NCI-H1436 treated with DMSO at 0.1 percent for 48 hours (cell line): ENCODE measurements at regions not wholly inside any gene's neighbourhood (a gene's known extent, or its start where the extent isn't known, plus 50 kb on each side); places are given as distances from the start of the nearest gene placed in this dataset.

Experiments used
- DNase-seq: peaks from one replicate; lab custom pipeline; 2025; lab: John Stamatoyannopoulos, UW

DNA sequence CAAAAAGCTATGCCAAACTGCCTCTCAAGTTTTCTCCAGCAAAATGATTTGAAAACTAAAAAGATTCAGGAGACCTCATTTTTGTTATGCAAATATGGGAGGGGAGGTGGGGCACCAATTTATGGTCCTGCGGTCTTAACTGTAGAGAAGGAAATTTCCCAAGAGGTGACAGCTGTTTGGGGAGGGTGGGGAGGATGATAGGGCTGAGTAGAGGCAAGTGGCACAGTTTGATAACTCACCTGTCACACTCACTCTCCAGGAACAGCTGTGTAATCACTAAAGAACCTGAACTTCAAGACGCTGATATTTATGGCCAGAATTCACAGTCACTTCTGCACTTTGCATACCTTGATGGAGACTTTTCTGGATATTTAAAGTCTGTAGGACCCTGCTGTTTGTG, 232.9 kb upstream of the STARD13 start:
- no peak for DNase-seq

DNA sequence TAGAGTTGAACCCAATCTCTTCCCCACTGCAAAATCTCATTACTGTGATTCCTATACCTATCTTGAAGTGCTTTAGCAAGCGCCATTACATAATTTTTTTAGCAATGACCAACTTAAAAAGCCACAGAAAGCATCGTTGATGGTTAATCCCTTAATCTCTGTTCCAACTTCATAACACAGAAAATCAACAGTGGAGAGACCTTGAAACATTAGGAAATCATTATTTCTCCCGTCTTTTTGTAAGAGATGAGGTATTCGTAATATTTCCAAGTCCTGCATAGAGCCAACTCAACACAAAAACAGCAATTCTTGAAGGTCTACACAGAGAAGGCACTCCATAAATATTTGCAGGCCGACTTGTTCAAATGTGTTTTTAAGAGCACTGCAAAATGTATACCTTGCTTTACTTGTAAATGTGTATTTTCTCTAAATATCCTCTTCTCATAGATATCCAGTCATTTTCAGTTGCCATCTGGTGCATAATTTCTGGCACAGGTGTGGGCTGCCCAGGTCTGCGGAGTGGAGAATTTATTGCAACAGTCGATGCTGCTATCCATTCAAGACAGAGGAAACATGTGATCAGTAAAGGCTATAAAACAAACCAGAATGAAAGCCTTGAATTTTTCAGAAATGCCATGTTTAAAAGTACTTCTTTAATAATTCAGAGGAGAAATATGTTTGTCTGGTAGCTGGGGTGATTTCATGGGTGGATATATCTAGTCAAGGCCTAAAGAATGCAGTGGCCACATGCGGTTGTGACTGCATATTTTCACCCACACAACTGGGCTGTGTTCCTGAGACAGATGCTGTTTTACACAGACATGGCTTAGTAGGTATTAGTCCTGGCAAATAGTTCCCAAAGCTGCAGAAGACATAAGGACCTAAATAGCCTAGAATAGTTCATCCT, 234.3 kb upstream of the STARD13 start:
- no peak for DNase-seq

DNA sequence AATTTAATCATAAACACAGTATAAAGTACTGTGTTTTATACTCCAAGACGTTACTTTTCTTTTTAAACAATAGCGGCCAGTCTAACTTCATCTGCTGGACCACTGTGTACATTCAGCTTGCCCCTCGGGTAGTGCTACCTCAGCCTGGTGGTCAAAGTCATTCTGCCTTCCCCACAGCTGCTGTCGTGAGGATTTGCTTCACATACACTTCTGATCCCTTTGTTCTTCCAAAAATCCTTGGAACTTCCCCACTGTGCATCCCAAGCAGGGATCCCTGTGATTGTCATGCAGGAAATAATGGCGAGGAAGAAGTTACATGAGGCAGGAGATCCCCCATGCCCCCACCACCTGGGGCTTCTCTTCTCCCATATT, 234.9 kb upstream of the STARD13 start:
- no peak for DNase-seq

DNA sequence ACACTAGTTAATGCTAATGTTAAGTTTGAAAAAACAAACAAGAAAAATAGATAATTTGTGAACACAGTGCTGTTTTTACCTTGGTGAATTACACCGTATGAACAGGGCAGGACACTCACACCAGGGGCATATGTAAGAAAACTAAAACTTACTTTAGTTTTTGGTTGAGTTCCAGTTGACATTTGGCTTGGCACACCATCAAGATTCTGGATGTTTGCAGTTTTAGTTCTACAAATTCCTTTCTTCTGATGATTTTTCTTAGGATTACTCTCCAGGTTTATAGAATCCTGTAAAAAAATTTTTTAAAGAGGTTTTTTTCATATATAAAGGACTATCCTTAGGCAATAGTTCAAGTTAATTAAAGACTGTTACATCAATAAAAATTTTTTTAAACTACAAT, 238.5 kb upstream of the STARD13 start:
- DNase-seq, result no peak

DNA sequence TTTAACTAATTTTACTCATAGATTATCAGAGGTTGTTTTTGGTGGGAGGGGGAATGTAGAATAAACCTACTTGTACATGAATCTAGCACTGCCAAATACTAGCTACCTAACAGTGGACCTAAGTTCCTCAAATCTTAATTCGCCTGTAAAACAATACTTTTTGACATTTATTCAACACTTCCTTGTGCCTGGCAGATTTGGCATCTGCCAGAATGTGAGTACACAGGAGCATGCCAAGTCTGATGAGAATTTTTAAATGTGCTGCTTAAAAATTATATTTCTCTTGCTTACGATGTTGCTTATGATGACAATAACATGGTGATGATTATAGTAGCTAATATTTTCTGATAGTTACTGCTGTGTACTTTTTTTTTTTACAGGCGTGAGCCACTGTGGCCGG, 240.2 kb upstream of the STARD13 start:
- DNase-seq, result no peak

DNA sequence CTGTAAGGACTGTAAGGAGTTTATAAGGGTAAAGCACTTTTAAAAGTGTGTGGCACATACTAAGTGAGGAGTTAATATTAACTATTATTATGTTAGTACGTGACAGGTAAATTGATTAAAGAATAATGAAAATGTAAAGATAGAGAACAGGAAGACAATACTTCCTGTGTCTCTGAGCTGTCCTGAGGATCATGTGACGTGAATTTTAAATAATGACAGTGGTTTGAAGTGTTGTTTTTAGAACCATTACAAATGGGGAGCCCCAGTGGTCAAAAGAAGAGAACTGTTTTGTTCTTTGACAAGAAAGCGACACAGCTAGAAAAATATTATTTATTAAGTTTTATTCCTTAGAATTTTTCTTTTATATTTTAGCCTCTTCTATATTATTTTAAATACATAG, 241.2 kb upstream of the STARD13 start:
- DNase-seq, result no peak

DNA sequence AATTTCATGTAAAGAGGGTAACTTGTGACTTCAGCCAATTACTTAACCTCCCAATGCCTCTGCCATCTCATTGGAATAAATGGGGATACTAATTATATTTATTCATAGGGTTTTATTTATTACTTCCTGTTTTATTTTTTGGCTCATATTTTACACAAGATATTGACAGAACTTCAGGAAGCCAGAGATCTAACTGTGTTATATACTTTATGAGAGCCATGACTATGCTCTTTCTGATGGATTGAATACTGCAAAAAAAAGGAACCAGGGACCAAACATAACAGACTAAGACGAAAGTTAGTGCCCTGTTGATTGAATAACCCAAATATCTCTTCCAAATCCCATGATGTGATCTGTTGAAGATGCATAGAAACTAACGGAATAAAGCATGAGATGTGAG, 243.3 kb upstream of the STARD13 start:
- no peak for DNase-seq

DNA sequence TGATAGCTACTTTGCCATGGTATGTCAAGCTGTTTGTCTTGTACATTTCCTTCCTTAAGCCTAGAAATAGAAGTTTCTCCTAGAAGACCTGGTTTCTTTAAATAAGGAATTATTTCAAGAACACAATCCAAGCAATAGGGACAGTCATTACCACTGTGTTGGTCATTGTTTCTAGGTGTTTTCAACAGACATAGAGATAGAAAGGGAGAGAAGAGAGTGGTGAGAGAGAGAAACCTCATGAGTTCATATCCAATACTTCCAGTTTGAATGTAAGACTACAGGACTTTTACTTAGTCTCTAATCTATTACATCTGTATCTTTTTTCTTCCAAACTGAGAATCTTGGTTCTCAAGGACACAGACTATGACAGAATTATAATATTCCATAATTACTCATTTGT, 245.9 kb upstream of the STARD13 start:
- DNase-seq, result no peak

DNA sequence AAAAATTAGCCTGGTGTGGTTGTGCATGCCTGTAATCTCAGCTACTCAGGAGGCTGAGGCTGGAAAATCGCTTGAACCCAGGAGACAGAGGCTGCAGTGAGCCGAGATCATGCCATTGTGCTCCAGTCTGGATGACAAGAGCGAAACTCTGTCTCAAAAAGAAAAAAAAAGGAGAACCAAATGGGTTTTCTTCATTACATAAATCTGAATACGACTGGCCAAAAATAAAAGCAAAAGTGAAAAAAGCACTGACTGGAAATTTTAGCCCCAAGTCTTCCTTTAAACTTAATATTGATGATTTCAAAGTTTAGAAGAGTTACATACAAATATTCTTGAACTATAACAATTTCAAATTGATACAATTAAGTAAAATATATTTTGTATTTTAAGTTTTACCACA, 249.5 kb upstream of the STARD13 start:
- DNase-seq, result no peak

DNA sequence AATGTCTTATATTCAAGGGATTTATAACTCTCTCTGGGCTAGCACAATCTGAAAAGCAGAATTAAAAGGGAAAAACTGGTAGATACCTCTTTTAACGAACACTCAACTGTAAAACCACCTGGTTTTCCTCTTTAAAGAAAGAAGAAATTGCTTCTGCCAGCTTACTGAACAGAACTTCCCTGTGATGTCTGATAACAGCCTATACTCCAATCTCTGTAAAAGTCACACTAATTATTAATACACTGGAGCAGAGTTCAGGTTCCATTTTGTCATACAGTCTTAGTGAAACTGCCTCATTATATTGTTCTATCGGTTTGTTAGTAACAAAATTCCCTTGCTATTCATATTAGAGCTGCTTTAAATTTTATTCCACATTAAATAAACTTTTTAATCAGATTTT, 251.0 kb upstream of the STARD13 start:
- DNase-seq, result no peak

DNA sequence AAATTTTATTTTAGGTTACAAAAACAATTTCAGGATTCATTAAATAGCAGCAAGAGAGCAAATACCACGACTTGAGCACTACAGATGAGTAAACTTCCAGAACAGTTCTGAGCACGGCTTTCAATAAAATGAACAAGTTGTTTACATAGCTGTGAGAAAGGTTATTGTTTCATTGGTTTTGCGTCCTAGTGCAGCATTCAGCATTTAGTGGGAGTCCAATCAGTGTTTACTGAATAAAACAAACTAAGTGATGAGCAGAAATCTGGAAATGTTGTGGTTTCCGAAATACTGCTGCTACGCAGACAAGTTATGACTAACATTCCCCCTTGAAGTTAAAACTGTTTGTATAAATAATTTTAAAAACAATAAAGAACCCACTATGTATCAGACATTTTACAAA, 251.5 kb upstream of the STARD13 start:
- DNase-seq, result no peak

DNA sequence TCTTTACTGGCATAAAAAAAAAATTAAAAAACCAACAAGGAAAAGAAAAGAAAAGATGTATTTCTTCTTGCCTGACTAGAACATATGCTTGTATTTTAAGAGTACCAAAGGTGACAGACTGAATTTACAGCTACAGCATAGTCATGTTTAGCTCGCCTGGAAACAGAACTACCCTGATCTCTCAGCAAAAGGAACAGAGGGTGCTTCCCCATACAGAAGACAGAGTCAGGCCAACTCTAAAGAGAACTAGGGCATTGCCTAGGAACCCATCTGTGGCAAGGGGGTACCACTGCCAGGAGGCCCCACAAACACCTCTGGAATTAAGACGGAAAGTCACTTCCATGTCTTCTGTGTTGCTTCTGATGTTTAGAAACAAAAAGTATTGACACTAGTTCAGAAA, 252.1 kb upstream of the STARD13 start:
- DNase-seq, result no peak

DNA sequence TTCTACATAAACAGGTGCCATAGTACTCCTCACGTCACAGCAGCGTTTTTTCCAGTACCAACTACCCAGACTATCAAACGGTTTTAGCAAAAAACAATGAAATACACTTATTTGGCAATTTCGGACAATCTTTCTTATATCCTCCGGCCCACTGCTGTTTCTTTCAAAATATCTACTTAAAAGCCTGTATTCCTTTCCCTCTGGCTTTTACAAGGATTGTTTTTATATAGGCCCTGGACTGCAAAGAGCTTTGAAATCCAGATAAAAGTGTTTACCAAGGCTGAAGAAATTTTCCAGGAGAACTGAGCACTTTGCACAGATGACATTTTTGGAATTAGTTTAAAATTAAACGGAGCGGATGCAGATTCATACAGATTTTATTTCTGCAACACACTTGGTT, 255.9 kb upstream of the STARD13 start:
- DNase-seq, result no peak

DNA sequence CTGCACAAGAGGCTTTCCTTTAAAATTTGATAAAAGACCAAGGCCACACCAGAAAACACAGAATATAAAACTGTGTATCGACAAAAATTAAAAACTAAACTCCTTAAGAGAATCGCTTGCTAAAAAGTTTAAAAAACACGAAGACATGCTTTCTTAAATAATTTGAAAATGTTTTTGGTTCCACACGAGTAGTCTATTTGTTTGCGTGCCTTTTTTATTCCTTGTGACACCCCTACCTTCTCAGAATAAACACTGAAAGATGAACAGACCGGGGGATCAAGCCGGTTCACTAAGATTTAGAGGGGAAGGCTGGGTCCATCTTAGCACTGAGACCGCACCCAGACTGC, 256.4 kb upstream of the STARD13 start:
- DNase-seq, result no peak

DNA sequence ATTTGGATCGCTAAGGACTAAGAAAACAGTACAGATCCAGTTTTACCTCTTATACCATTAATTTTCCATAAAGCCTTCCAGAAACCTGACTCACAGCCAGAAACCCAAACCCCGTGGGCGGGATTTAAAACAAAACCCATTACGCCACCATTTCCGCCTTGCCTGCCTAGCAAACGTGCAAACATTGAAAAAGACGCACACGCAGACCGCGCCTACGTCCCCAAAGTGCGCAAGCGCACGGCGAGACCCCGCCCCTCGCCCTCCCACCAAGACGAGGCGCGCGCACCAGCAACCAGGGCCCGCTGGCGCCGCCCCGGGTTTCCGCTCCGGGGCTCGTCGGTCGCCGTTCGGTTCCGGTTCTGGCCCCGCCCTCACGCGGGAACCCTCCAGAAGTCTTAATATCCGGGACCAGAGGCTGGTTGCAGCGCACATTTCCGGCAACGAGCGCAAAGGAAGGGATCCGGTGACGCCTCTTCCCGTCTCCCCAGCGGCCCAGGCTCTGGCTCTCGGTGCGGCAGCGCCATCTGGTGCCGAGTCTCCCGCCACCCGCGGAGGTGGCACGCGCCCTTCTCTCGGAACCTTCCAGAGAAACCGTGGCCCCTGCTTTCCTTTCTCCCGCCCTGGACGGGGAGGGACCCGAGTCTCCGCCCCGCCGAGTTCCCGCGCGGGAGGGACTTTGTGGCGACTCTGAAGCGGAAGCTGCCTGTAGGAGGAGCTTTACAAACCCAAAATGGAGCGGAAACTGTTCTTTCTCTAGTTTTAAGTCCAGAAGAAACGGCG, 256.9 kb upstream of the STARD13 start:
- peak; percentile 70 for DNase-seq

DNA sequence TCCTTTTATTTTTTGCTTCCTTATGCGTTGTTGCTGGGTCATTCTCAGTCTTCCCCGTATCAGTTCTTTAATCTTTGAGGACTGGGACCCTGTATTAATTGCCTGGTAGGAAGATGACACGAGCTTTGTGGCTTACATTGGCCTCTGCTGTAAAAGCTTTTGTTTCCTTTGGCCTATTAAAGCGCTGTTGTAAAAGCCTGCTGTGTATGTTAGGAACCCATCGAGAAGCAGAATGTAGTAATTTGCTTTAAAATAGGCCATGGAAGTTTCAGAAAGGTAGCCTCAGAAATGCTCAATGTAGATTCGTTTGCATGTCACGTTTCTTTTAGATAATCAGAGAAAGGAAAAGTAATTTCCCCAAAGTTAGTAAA, 257.5 kb upstream of the STARD13 start:
- no peak for DNase-seq

DNA sequence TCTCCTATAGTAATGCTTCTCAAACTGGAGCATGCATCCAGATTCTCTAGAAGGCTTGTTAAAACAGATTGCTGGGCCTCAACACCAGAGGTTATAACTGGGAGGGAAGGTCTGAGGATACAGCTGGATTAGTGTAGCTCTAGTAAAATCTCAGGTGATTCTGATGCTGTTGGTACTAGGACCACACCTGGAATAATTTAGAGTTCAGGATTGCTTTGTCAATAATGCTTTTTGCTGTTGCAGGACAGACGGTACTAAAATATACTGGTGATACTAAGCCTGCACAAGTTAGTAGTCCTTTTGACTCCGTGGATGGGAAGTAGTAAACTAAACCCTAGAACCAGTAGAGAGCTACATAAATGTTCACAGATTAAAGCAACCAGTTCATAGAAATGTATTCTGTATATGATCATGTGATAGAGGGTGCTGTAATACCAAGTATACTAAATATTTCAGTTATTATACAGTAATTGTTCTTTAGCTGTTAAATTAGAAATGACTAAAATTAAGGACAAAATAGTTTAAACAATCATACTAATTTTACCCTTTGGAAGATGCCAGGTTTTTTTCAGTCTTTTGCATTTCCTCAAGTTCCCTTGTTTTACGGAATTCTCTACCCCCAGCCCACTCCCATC, 258.2 kb upstream of the STARD13 start:
- no peak for DNase-seq

DNA sequence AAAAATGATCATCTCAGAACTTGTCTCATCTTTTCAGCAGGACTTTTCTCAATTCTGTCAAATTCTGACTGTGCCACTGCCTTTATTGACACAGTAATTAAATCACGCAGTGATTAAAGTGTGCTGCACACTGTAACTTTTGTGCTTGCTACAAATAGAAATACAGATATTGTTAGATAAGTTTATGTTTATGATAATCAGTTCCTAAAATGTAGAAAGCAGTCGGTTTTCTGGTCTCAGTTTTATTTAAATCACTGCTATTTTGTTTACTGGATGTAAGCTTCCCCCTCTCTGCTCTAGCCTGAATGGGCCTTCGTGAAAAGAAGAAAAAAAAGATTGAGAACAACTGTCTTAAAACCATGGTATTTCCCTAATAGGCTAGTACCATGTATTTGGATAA, 258.8 kb upstream of the STARD13 start:
- DNase-seq, result no peak

DNA sequence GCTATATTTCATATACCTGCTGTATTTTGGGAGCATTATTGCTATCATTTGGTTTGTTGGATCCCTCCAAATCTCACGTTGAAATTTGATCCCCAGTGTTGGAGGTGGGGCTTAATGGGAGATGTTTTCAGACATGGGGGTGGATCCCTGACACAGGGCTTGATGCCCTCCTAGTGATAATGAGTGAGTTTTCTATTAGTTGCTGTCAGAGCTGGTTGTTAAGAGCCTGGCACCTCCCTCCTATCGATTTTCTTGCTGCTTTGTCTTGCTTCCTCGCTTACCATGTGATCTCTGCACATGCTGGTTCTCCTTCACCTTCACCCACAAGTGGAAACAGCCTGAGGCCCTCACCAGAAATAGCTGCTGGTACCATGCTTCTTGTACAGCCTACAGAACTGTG, 259.9 kb upstream of the STARD13 start:
- DNase-seq, result no peak

DNA sequence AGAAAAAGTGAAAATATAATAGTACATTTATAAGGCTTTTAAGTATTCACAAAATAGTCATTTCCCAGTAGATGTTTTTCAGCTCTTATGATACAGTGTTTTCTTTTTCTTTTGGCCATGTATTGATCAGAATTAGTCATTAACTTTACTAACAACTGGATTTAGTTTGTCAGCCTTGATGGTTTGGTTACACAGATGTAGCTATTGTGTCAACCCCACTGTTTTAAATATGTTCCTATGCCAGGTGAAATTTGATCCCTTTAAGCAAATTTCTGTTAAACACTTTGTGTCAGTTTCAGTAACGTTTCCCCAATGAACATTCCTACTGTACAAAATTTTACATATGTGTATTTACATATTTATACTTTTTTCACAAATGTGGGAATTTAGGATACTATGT, 261.5 kb upstream of the STARD13 start:
- DNase-seq, result no peak

DNA sequence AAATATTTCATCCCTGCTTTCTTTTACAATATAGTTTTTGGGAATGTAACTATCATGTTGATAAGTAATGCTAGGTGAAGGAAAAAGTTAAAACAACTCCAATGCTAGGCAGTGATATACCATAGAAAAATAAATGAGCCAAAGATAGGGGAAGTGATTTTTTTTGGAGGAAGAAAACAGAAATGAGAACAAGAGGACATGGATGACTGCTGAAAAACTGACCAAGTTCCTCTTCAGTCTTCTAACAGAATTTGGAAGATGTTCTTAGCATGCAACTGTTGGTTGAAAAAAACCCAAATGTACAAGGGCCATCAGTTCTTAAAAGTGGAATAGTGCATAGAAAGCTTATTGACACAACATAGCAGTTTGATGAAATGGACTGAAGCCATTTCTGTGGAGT, 262.5 kb upstream of the STARD13 start:
- no peak for DNase-seq

DNA sequence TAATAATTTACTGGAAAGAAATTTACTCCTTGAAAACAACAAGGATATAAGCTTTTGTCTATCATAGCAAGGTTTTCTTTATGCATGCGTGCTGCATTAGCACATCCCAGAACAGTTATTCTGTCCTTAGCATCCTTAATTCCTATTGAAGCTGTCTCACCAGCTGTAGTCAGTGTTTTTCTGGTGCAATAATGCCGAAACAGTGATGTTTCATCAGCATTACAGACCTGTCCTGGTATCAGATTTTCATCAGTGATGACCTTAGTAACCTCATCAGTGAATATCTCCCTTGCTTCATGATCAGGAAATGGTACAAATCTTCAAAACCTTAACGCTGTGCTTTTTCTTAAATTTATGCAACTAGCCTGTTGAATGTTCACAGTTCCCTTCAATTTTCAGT, 264.7 kb upstream of the STARD13 start:
- no peak for DNase-seq

DNA sequence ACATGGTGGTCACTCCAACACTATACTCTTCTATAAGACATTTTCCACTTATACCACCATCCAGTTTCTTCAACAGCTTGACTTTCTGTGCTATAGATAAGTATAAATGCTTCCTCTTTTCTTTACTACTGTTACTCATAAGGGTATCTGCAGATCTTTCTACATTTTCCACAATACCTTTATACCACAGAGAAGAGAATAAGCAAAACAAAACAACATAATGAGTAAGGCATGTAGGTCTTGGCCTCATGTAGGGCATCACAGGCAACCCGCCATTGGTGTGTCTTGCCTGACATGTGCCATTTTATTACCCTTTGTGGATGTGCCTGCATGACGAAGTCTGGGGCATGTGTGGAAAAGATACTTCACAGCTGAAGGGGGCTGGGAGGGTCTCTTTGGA, 265.3 kb upstream of the STARD13 start:
- DNase-seq, result no peak
